Activated T-helper 9 cell treated with anti-CD3 and anti-CD28 coated beads, Interleukin-2, amount 50 U/mL, for 16 hours (primary cell): ENCODE measurements at regions not wholly inside any gene's neighbourhood (a gene's known extent, or its start where the extent isn't known, plus 50 kb on each side); places are given as distances from the start of the nearest gene placed in this dataset.

Experiments
- DNase-seq: peaks from one replicate; pipeline ENCODE4 v3.0.0-alpha.2; 2020; ENCODE audit warnings: low read depth

- DNase-seq: no peak
These were observed 348.6 kb upstream of the CDH4 start for GRCh38 chr20:60903325-60903971.

GRCh38 chr20:60904730-60905129 lies 347.3 kb upstream of the CDH4 start:
- no peak for DNase-seq

GRCh38 chr20:60905919-60906318 lies 346.1 kb upstream of the CDH4 start:
- no peak for DNase-seq

DNA sequence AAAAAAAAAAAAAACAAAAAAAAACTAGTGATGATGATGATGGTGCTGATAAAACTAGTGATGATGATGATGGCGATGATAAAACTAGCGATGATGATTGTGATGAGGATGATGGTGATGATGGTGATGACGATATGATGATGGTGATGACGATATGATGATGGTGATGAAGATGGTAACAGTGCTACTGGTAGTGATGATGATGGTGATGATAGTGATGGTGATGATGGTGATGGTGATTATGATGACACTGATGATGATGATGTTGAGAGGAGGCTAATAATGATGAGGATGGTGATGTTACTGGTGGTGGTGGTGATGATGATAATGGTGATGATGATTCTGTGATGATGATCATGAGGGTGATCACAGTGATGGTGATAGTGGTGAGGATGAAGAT lies 345.5 kb upstream of the CDH4 start:
- DNase-seq: no peak

DNA sequence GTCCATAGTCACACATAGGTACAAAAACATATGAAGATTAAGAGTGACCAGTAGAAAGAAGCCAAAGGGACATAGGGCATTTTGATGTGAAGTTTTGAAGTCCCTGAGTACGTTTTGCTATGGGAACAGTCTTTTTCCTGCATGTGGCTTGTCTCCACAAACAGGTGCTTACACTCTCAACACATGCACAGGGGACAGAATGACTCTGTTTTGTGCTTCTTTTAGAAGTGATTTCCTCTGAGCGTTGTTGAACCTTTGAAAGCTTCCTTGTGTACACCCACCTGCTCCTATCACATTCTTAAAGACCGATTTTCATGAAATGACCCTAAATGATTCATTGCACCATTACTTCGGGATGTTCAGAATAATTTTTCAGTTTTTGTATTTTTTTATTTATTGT lies 338.8 kb upstream of the CDH4 start:
- DNase-seq: no peak

DNA sequence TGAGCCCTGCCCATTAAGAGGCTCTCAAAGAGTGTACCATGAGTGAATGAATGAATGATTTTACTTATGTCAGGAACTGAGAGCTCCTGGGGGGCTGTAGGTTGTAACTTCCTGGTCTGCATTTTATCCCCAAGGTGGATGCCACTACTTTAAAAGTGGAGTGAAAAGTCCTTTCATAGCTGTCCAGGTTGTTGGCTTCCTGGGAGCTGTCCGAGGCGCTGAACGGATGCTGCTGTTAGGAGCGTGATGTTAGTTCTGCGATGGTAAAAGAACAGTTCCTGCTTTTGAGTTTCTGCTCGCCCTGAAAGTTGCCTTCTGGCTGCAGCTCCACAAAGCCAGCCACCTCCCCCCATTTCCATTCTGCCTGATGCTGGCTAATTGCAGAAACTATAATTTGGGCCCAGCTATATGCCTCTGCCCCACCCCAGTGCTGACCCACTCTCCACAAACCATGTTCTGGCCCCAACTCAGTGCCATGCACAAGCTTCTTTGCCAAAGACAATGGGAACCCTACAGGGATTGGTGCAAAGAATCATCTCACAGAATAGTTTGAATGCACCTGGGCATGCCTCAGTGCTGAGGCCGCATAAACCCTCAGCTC lies 330.9 kb upstream of the CDH4 start:
- DNase-seq: no peak

DNA sequence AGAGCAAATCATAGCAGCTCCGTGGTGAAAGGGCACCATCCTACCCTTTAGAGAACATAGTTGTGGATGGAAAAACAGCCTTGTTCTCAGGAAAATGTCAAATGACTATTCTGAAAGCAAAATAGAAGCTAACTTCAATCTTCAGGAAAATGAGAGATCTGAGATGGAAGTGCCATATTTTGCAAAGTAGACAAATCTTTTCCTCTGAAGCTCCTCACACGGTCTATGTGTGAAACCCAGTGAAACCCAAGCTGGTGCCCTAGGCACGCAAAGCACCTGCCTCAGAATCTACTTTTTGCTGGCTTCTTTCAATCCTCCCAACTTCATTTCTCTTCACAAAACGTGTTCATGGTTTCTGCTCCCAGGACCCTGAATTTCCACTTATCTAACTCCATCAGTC lies 325.2 kb upstream of the CDH4 start:
- DNase-seq: no peak

DNA sequence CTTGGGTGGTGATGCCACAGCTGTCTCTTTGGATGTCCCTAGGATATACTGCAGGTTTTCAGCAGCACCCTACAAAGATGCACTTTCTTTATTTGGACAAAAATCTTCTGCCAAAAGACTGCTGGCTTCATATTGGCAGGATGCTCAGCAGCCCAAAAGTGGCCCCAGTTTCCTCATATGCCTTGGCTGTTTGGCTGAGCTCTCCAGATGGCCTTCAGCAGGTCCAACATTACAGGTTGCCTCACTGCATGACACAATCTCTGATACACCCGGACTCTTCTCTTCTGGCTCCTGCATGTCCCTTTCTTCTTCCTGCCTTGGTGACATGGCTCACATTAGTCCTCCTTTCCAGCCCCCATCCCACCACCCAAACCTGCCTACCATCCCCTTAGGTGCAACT lies 323.7 kb upstream of the CDH4 start:
- no peak for DNase-seq

DNA sequence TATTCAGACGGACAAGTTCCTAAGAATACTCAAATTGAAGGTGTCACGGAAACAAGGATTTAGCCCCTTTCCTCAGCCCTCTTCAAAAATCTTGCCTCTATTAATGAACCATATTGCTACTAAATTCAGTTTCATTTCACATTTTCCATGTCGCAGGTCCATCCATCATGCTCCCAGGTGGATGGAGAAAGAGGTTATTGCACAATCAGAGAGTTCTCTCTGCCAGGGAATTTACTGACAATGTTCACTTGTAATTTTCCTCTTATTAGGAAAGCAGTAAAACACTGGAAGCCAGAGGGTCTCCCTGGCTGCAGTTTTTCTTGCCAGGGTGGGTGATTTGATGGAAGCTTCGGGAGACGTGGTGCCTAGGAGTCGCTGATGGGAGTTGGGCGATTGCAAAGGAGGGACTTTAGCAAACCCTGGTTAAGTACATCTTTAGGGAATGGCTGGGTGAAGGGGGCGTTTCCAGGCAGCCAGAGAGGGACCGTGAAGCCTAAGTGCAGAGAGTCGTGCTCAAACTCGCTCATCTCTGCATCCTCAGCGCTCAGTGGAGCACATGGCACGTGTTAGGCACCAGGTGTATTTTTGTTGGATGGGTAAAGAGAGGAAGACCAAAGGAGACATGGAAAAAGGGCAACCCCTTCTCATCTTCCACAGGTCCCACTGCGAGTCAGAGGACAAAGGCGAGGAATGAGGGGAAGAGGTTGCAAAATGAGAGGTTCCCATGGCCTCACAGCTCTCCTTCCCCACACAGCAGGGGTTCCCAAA lies 321.9 kb upstream of the CDH4 start:
- no peak for DNase-seq

DNA sequence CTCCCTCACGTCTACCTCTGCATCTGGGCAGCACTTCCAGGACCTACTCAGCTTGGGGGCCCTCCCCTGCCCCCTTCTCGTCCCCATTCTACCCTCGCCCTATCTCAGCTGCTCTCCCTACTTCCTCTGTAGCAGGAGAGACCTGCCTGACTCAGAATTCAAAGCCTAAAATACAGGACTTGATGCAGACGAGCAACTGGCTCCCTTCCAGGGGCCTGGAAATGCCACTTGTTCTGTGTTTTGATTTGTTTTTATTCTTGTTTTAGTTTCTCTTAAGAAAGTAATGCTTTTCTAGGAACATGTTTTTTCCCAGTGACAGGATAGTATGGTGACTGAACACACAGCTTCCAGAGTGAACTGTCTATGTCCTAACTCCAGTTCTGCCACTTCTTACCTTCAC lies 320.4 kb upstream of the CDH4 start:
- DNase-seq: no peak

DNA sequence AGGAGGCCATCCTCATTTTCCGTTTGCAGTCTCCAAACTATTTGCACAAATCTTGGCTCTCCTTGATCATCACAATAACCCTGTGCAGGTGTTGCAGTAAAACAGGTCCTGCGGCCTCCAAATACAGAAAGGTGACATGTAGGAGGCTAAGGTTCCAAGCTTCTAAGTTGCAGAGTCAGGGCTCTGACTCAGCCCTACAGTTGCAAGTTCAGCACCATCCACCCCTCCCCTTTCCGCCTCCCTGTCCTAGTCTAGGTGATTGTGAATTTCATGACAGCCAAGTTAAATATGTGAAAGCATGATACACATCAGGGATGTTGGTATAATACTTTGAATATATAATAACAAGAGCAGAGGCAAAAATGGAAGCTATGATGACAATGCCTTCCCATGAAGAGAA lies 317.3 kb upstream of the CDH4 start:
- DNase-seq: no peak

- no peak for DNase-seq
These were observed 316.1 kb upstream of the CDH4 start for GRCh38 chr20:60935971-60936370.

DNA sequence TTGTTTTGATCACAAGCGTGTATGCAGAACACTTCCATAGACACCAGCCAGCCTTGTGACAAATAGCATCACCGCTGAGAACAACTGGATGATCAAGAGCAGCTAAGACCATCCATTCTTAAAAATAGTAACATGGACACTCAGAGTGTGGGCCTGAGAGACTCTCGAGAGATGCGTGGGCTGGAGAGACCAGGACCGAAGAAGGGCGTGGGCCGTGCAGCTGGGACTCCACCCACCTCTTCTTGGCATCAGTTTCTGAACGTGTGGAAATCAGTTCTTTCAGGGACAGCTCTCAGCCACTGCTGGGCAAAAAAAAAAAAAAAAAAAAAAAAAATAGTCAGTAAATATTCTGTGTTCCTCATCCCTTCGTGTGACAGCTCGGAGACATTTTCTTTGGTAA lies 314.5 kb upstream of the CDH4 start:
- DNase-seq: no peak

DNA sequence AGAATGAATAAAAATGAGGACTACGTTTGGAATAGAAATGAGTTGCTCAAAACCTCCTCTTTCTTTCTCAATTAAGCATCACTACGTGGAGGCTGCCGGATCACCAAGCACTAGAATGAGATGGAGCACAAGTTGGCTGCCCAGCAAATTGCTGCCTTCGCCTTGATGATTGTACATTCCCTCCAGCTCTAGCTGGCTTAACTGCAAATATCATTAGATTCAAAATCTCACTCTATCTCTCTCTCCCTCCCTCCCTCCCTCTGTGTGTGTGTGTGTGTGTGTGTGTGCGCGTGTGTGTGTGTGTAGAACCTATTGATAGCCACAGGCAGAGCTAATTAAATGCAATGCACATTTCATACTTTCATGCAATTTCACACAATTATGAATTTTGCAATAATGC lies 310.7 kb upstream of the CDH4 start:
- DNase-seq: no peak

DNA sequence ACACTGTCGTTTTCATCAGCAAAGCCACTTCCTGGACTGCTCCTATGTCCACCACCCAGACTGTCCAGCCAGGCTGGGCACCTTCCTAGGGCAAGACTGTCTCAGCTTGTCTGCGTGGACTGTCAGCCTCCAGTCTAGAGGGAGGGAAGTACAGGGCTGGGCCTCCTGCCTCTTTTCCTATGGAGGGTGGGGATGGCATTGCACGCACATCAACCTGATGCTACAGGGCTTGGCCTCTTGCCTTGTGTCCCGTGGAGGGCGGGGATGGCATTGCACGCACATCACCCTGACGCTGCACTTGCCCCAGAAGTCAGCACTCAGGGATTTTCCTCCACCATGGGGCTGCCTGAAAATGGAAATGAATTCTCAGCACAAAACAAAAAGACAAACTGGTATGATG lies 304.2 kb upstream of the CDH4 start:
- no peak for DNase-seq

GRCh38 chr20:60948224-60948623 lies 303.8 kb upstream of the CDH4 start:
- DNase-seq: no peak

DNA sequence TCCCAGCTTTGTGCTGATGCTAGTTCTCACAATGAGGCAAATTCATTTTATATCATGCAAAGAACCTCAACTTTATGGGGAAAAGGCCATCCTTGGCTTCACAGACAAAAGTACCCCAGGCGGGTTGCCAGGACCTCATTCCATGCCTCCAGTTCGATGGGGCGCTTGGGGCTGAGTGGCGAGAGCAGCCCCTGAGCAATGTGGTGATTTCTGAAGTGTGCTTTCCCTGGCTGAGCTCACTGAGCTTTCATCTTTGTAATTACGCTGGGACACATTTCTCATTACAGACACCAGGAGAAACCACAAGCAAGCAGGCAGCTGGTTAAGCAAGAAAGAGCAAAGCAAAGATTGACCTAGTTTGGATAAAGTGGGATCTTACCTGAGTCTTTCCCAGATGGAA lies 301.5 kb upstream of the CDH4 start:
- DNase-seq: no peak

DNA sequence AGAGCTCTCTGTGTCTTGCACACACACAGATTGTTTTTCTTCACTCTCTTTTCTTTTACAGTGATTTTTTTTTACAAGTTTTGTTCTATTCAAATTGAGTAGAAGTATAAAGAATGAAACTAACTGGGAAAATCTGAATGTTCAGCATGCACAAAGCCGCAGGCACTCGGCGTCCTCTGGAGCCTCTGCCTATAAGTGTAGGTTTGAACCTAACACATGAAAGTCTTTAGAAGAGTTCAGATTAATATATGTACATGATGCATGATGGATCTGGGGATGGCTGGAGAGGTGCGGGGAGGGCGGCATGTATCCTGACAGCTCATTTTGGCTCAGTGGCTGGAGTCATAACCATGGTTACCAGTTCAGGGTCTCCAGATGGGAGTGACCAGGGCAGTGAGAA lies 301.1 kb upstream of the CDH4 start:
- DNase-seq: no peak

- DNase-seq: no peak
These were observed 299.2 kb upstream of the CDH4 start for GRCh38 chr20:60952861-60953260.

- no peak for DNase-seq
These were observed 298.7 kb upstream of the CDH4 start for GRCh38 chr20:60953321-60953720.

DNA sequence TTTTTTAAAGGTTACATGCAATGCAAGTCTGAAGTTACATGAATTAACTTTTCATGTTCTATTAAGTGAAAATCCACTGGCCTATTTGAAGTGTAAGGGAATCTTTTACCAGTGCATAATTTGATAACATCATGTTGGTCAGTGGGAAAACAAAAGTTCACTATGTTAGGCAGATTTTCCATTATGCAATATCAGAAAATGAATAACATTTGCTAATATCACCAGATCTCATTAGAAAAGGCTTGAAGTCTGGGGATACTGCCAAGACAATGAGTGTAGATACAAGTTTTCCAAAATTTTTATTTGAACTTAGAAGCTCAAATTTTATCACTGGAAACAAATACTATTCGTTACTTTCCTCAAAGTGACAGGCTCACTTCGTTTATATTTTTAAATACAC lies 296.4 kb upstream of the CDH4 start:
- no peak for DNase-seq

DNA sequence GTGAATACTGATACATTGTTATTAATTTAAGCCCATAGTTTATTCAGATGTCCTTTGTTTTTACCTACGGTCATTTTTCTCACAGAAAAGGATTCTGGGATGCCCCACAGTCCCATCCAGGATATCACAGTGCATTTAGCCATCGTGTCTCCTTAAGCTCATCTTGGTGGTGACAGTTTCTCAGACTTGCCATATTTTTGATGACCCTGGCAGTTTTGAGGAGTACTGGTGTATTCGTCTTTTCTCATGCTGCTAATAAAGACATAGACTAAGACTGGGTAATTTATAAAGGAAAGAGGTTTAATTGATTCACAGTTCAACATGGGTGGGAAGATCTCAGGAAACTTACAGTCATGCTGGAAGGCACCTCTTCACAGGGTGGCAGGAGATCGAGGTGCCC lies 295.9 kb upstream of the CDH4 start:
- no peak for DNase-seq

GRCh38 chr20:60957621-60958020 lies 294.4 kb upstream of the CDH4 start:
- DNase-seq: no peak

GRCh38 chr20:60959971-60960370 lies 292.1 kb upstream of the CDH4 start:
- DNase-seq: no peak
